SK-N-SH treated with all-trans-retinoic acid at 6 μM for 48 hours (cell line): ENCODE measurements at regions not wholly inside any gene's neighbourhood (a gene's known extent, or its start where the extent isn't known, plus 50 kb on each side); places are given as distances from the start of the nearest gene placed in this dataset.
"Not testable (repeated sequence)": the region's sequence is repeated elsewhere in the genome, so short reads cannot be mapped to it uniquely, and the experiment has no call there.

ENCODE experiments used
- ATAC-seq: fragments of 200-7000 bp; cut with Tn5 transposase; 3 replicates; pipeline ENCODE4 v1.9.1; 2020; ENCODE audit warnings: mild to moderate bottlenecking, moderate library complexity
- ARNTL ChIP-seq: fragments of 450-650 bp; formaldehyde crosslinking; IDR thresholded peaks from 2 replicates; pipeline ENCODE4 v1.5.0; 2020; ENCODE audit warnings: low read depth, mild to moderate bottlenecking, moderate library complexity, borderline replicate concordance
- BACH2 ChIP-seq: fragments of 250-450 bp; sonication (Bioruptor Pico); IDR thresholded peaks from 2 replicates; pipeline ENCODE4 v1.9.0; 2021; ENCODE audit warnings: mild to moderate bottlenecking, borderline replicate concordance
- CSDC2 ChIP-seq: fragments of 250-450 bp; sonication (Bioruptor Pico); IDR thresholded peaks from 2 replicates; pipeline ENCODE4 v1.5.0; 2020; ENCODE audit warnings: mild to moderate bottlenecking, moderate library complexity
- CSRNP3 ChIP-seq: fragments of 250-450 bp; sonication (Bioruptor Pico); IDR thresholded peaks from 2 replicates; pipeline ENCODE4 v1.5.1; 2021; ENCODE audit warnings: mild to moderate bottlenecking, moderate library complexity
- ESRRG ChIP-seq: fragments of 250-450 bp; sonication (Bioruptor Pico); IDR thresholded peaks from 2 replicates; pipeline ENCODE4 v1.6.1; 2021; ENCODE audit warnings: mild to moderate bottlenecking
- GLIS3 ChIP-seq: fragments of 250-450 bp; sonication (Bioruptor Pico); IDR thresholded peaks from 2 replicates; pipeline ENCODE4 v1.5.0; 2020; ENCODE audit warnings: mild to moderate bottlenecking, moderate library complexity
- ISL1 ChIP-seq: fragments of 250-450 bp; sonication (Bioruptor Pico); IDR thresholded peaks from 2 replicates; pipeline ENCODE4 v2.1.2; 2022; ENCODE audit warnings: mild to moderate bottlenecking, moderate library complexity
- OSR1 ChIP-seq: fragments of 250-450 bp; sonication (Bioruptor Pico); IDR thresholded peaks from 2 replicates; pipeline ENCODE4 v1.8.0; 2022; ENCODE audit warnings: moderate library complexity, mild to moderate bottlenecking, inconsistent platforms
- PATZ1 ChIP-seq: fragments of 250-450 bp; sonication (Bioruptor Pico); IDR thresholded peaks from 2 replicates; pipeline ENCODE4 v1.8.0; 2020; ENCODE audit warnings: mild to moderate bottlenecking, moderate library complexity, borderline replicate concordance
- POU6F1 ChIP-seq: fragments of 250-450 bp; sonication (Bioruptor Pico); IDR thresholded peaks from 2 replicates; pipeline ENCODE4 v1.8.0; 2021; ENCODE audit warnings: low read depth, mild to moderate bottlenecking, moderate library complexity, borderline replicate concordance
- PPARA ChIP-seq: fragments of 250-450 bp; sonication (Bioruptor Pico); IDR thresholded peaks from 2 replicates; pipeline ENCODE4 v1.5.0; 2020; ENCODE audit warnings: mild to moderate bottlenecking, borderline replicate concordance
- RARB ChIP-seq: fragments of 250-450 bp; sonication (Bioruptor Pico); IDR thresholded peaks from 2 replicates; pipeline ENCODE4 v1.8.0; 2021; ENCODE audit warnings: mild to moderate bottlenecking, moderate library complexity
- SNAI2 ChIP-seq: fragments of 250-450 bp; sonication (Bioruptor Pico); IDR thresholded peaks from 2 replicates; pipeline ENCODE4 v1.5.0; 2020; ENCODE audit warnings: mild to moderate bottlenecking, moderate library complexity
- TCF4 ChIP-seq: fragments of 250-450 bp; sonication (Bioruptor Pico); IDR thresholded peaks from 2 replicates; pipeline ENCODE4 v1.8.0; 2021; ENCODE audit warnings: mild to moderate bottlenecking, moderate library complexity, borderline replicate concordance
- TOX ChIP-seq: fragments of 250-450 bp; sonication (Bioruptor Pico); IDR thresholded peaks from 2 replicates; pipeline ENCODE4 v1.8.0; 2021; ENCODE audit warnings: mild to moderate bottlenecking, moderate library complexity, borderline replicate concordance
- TSHZ2 ChIP-seq: fragments of 250-450 bp; sonication (Bioruptor Pico); IDR thresholded peaks from 2 replicates; pipeline ENCODE4 v1.5.0; 2020; ENCODE audit warnings: mild to moderate bottlenecking, moderate library complexity
- ZC3H10 ChIP-seq: fragments of 250-450 bp; sonication (Bioruptor Pico); IDR thresholded peaks from 2 replicates; pipeline ENCODE4 v1.5.1; 2021; ENCODE audit warnings: mild to moderate bottlenecking, moderate library complexity
- ZFP3 ChIP-seq: fragments of 250-450 bp; sonication (Bioruptor Pico); IDR thresholded peaks from 2 replicates; pipeline ENCODE4 v1.5.0; 2020; ENCODE audit warnings: mild to moderate bottlenecking, moderate library complexity
- ZFP30 ChIP-seq: fragments of 450-650 bp; formaldehyde crosslinking; IDR thresholded peaks from 2 replicates; pipeline ENCODE4 v1.5.0; 2022; ENCODE audit warnings: mild to moderate bottlenecking, moderate library complexity
- ZNF565 ChIP-seq: fragments of 450-650 bp; formaldehyde crosslinking; conservative IDR thresholded peaks from 2 replicates; pipeline ENCODE4 v1.5.0; 2020; ENCODE audit warnings: low read depth, mild to moderate bottlenecking, moderate library complexity
- ZNF70 ChIP-seq: fragments of 450-650 bp; formaldehyde crosslinking; IDR thresholded peaks from 2 replicates; pipeline ENCODE4 v1.5.0; 2020; ENCODE audit warnings: mild to moderate bottlenecking, moderate library complexity

GRCh38 chr4:188448996-188449395 is 309.8 kb downstream of the TRIML1 start:
- not testable (repeated sequence) for ATAC-seq

- TF ChIP-seq BACH2 (CRISPR knock-in tag): no peak
- TF ChIP-seq PPARA: no peak
- no peak for TF ChIP-seq TCF4 (CRISPR knock-in tag)
- no peak for TF ChIP-seq ZFP30 (CRISPR knock-in tag)
- TF ChIP-seq OSR1: no peak
- no peak for TF ChIP-seq GLIS3 (CRISPR knock-in tag)
- no peak for TF ChIP-seq SNAI2
- no peak for TF ChIP-seq ZC3H10 (CRISPR knock-in tag)
- TF ChIP-seq TOX: no peak
- no peak for TF ChIP-seq ARNTL
- no peak for TF ChIP-seq PATZ1 (CRISPR knock-in tag)
- no peak for TF ChIP-seq TSHZ2 (CRISPR knock-in tag)
- TF ChIP-seq, all 23 proteins: peak for 0
- ATAC-seq: no peak
Observed at GRCh38 chr4:188450571-188450970, 311.3 kb downstream of the TRIML1 start.

- no peak for ATAC-seq
- TF ChIP-seq RARB (CRISPR knock-in tag): no peak
- TF ChIP-seq CSDC2: no peak
- TF ChIP-seq POU6F1 (CRISPR knock-in tag): no peak
- no peak for TF ChIP-seq ZNF565 (CRISPR knock-in tag)
- TF ChIP-seq ZFP30 (CRISPR knock-in tag): no peak
- no peak for TF ChIP-seq ZC3H10 (CRISPR knock-in tag)
Observed at GRCh38 chr4:188452097-188452496, 312.9 kb downstream of the TRIML1 start.

- ATAC-seq: no peak
- TF ChIP-seq ZNF70 (CRISPR knock-in tag): no peak
- no peak for TF ChIP-seq PATZ1 (CRISPR knock-in tag)
- TF ChIP-seq POU6F1 (CRISPR knock-in tag): no peak
- TF ChIP-seq ARNTL: no peak
- TF ChIP-seq RARB (CRISPR knock-in tag): no peak
- no peak for TF ChIP-seq TSHZ2 (CRISPR knock-in tag)
- no peak for TF ChIP-seq ZNF565 (CRISPR knock-in tag)
- TF ChIP-seq OSR1: no peak
- no peak for TF ChIP-seq ZFP30 (CRISPR knock-in tag)
- no peak for TF ChIP-seq ZFP3 (CRISPR knock-in tag)
- no peak for TF ChIP-seq CSRNP3
- no peak for TF ChIP-seq ISL1 (CRISPR knock-in tag)
- TF ChIP-seq ESRRG (CRISPR knock-in tag): no peak
- no peak for TF ChIP-seq TOX
- no peak for TF ChIP-seq GLIS3 (CRISPR knock-in tag)
- no peak for TF ChIP-seq ZC3H10 (CRISPR knock-in tag)
Observed at GRCh38 chr4:188454575-188454974, 315.3 kb downstream of the TRIML1 start.
